PC-9 (cell line): ENCODE measurements at regions not wholly inside any gene's neighbourhood (a gene's known extent, or its start where the extent isn't known, plus 50 kb on each side); places are given as distances from the start of the nearest gene placed in this dataset.

Experiments used
- BruUV-seq: library from RNA; stranded (reverse); fragments of 400-500 nt; replicated peaks from 2 replicates; lab custom pipeline; 2021; lab: Mats Ljungman, UMichigan
- CTCF ChIA-PET: fragments of 300-600 bp; sonication (Branson Sonifier 250); formaldehyde crosslinking; loops from one replicate; lab custom pipeline; 2022; ENCODE audit warnings: antibody characterized with exemption; lab: Charles Lee
- POLR2A ChIA-PET: fragments of 300-600 bp; sonication (Branson Sonifier 250); formaldehyde crosslinking; loops from one replicate; lab custom pipeline; 2022; ENCODE audit warnings: antibody characterized with exemption; ENCODE audit not compliant: unreplicated experiment; lab: Charles Lee
- DNase-seq, 2 experiments: peaks; one replicate each; pipeline versions ENCODE4 v3.0.0 to v3.0.0-alpha.2; 2015 to 2022; ENCODE audit warnings: mixed read lengths in 1 of 2
- H2AFZ ChIP-seq: fragments of 200-600 bp; sonication (generic); 2 replicates; pipeline ENCODE4 v1.8.1; 2017; ENCODE audit warnings: antibody characterized with exemption
- H3F3A ChIP-seq: fragments of 200-600 bp; sonication (generic); 2 replicates; pipeline ENCODE4 v1.8.1; 2017; ENCODE audit warnings: antibody characterized with exemption, mild to moderate bottlenecking, low read depth; ENCODE audit not compliant: insufficient read depth
- H3K27ac ChIP-seq: fragments of 200-600 bp; sonication (generic); 2 replicates; pipeline ENCODE4 v1.6.1; 2016; ENCODE audit warnings: mixed run types
- H3K27me3 ChIP-seq: fragments of 200-600 bp; sonication (generic); 2 replicates; pipeline ENCODE4 v1.6.1; 2016; ENCODE audit warnings: low read depth, mixed run types; ENCODE audit not compliant: insufficient read depth
- H3K36me3 ChIP-seq: fragments of 200-600 bp; sonication (generic); 2 replicates; pipeline ENCODE4 v1.6.1; 2016; ENCODE audit warnings: low read depth, mixed run types
- H3K4me1 ChIP-seq: fragments of 200-600 bp; sonication (generic); replicated peaks from 2 replicates; pipeline ENCODE4 v1.6.1; 2016; ENCODE audit warnings: mixed run types; ENCODE audit not compliant: insufficient read depth
- H3K4me2 ChIP-seq: fragments of 200-600 bp; sonication (generic); 2 replicates; pipeline ENCODE4 v1.6.1; 2017; ENCODE audit warnings: mixed run types
- H3K4me3 ChIP-seq: fragments of 200-600 bp; sonication (generic); 2 replicates; pipeline ENCODE4 v1.6.1; 2016; ENCODE audit warnings: mixed run types
- H3K79me2 ChIP-seq: fragments of 200-600 bp; sonication (generic); 2 replicates; pipeline ENCODE4 v1.6.1; 2017; ENCODE audit warnings: low read depth, mixed run types
- H3K9me2 ChIP-seq: fragments of 200-600 bp; sonication (generic); 2 replicates; pipeline ENCODE4 v1.8.1; 2017; ENCODE audit warnings: mild to moderate bottlenecking; ENCODE audit not compliant: insufficient read depth
- H3K9me3 ChIP-seq: fragments of 200-600 bp; sonication (generic); 2 replicates; pipeline ENCODE4 v1.8.1; 2016; ENCODE audit warnings: low read depth; ENCODE audit not compliant: insufficient read depth
- H4K20me1 ChIP-seq: fragments of 200-600 bp; sonication (generic); 2 replicates; pipeline ENCODE4 v1.8.1; 2017; ENCODE audit not compliant: insufficient read depth
- EZH2 ChIP-seq: fragments of 200-600 bp; sonication (generic); IDR thresholded peaks from 2 replicates; pipeline ENCODE4 v1.8.0; 2017; ENCODE audit warnings: antibody characterized with exemption, low read depth
- intact Hi-C: fragments of 100-400 bp; cut with micrococcal nuclease; formaldehyde crosslinking; loops from one replicate; pipeline ENCODE4 v1.10.0; 2022; ENCODE audit not compliant: unreplicated experiment
- TF ChIP-seq, protein P1 (sequence below): fragments of 200-600 bp; sonication (generic); conservative IDR thresholded peaks from 2 replicates; pipeline ENCODE4 v1.6.1; 2017; ENCODE audit warnings: mixed run types, antibody characterized with exemption, mild to moderate bottlenecking, moderate library complexity

DNA sequence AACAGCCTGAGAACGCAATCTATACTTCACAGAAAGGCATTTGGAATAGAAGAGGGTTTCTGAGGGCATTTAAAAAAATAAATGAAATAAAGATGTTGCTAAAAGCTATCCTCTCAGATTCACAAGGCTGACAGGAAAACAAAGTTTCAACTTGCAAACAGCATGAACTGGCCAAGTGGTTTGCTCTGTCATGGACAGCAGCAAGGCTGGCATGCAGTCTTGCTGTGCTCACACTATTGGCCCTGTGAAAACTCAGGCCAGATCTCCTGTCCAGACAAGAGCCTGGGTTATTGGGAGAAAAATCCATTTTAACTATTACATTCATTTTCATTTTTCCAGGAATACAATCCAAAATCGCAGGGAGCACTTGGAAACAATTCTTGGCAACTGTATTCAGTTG lies 506.2 kb upstream of the SLC35B3 start:
- H4K20me1 ChIP-seq = no peaks in the 10 kb centered on the region
- H3K27me3 ChIP-seq = no peaks in the 10 kb centered on the region
- H3F3A ChIP-seq = no peaks in the 10 kb centered on the region
- POLR2A ChIA-PET = no interaction called here
- no peak for DNase-seq
- BruUV-seq = no TSS peak
- H3K79me2 ChIP-seq = no peaks in the 10 kb centered on the region
- H3K4me2 ChIP-seq = no peak overlapping the region
- H3K27ac ChIP-seq = no peak overlapping the region
- H3K4me3 ChIP-seq = no peak overlapping the region
- no peaks in the 10 kb centered on the region for H3K36me3 ChIP-seq
- H3K9me2 ChIP-seq = no peaks in the 10 kb centered on the region
- TF ChIP-seq EZH2 = no peak
- TF ChIP-seq, protein P1, sequence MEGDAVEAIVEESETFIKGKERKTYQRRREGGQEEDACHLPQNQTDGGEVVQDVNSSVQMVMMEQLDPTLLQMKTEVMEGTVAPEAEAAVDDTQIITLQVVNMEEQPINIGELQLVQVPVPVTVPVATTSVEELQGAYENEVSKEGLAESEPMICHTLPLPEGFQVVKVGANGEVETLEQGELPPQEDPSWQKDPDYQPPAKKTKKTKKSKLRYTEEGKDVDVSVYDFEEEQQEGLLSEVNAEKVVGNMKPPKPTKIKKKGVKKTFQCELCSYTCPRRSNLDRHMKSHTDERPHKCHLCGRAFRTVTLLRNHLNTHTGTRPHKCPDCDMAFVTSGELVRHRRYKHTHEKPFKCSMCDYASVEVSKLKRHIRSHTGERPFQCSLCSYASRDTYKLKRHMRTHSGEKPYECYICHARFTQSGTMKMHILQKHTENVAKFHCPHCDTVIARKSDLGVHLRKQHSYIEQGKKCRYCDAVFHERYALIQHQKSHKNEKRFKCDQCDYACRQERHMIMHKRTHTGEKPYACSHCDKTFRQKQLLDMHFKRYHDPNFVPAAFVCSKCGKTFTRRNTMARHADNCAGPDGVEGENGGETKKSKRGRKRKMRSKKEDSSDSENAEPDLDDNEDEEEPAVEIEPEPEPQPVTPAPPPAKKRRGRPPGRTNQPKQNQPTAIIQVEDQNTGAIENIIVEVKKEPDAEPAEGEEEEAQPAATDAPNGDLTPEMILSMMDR = no peak
- intact Hi-C loops = no loop called here
- H3K9me3 ChIP-seq = no peaks in the 10 kb centered on the region
- CTCF ChIA-PET = no interaction called here
- H2AFZ ChIP-seq = no peak overlapping the region
- H3K4me1 ChIP-seq = peaks cover 8% of the 10 kb centered on the region; the same call in 1 of the 2 replicates

DNA sequence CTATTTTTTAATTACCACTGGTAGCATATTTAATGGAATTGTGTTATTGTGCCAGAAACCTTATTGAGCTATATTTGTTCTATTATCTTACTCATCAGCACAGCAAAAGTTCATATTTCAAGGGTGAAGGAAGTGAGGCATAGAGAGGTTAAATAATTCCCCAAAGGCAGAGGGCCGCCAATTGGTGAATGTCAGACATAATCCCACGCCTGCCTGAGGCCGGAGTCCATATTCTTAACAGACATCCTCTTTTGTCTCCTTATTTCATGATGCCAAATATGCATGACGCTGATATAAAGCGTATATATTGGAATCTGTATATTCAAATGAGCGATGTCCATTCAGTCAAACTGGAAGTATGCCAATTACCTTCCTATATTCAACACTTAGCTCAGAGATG lies 505.0 kb upstream of the SLC35B3 start:
- BruUV-seq = no TSS peak
- H3K9me3 ChIP-seq = no peaks in the 10 kb centered on the region
- TF ChIP-seq, protein P1 = no peak
- TF ChIP-seq EZH2 = no peak
- H3K4me2 ChIP-seq = no peak overlapping the region
- H4K20me1 ChIP-seq = no peaks in the 10 kb centered on the region
- no peak overlapping the region for H3K4me3 ChIP-seq
- peaks cover 8% of the 10 kb centered on the region; the same call in 1 of the 2 replicates for H3K4me1 ChIP-seq
- intact Hi-C loops = no loop called here
- no peak overlapping the region for H3K27ac ChIP-seq
- ChIA-PET CTCF (no interaction called here), POLR2A (no interaction called here)
- H3K27me3 ChIP-seq = no peaks in the 10 kb centered on the region
- no peaks in the 10 kb centered on the region for H3K36me3 ChIP-seq
- no peaks in the 10 kb centered on the region for H3K79me2 ChIP-seq
- no peaks in the 10 kb centered on the region for H3K9me2 ChIP-seq
- DNase-seq = no peak
- H3F3A ChIP-seq = no peaks in the 10 kb centered on the region
- H2AFZ ChIP-seq = no peak overlapping the region

DNA sequence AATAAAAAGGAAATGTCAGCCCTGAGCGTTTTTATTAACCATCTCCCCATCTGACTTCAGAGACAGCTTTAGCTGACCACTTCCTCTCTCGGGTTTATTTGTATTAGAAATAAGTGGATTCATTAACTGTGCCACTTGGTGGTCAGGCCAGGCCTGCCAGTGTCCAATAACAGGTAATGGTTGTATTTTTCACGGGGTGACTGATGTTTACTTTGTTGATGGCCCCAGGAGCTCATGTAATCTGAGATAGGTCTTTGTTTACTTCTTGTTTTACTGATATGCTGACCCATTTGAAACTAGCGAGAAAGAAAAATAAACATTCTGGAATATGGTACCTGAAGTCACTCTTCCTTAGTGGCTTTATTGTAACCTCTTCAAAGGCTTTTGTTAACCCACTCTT lies 504.3 kb upstream of the SLC35B3 start:
- H3F3A ChIP-seq = no peaks in the 10 kb centered on the region
- H3K27me3 ChIP-seq = no peaks in the 10 kb centered on the region
- no peak overlapping the region for H3K4me3 ChIP-seq
- no peaks in the 10 kb centered on the region for H3K9me3 ChIP-seq
- H3K27ac ChIP-seq = no peak overlapping the region
- no peaks in the 10 kb centered on the region for H3K9me2 ChIP-seq
- peaks cover 8% of the 10 kb centered on the region; the same call in 1 of the 2 replicates for H3K4me1 ChIP-seq
- BruUV-seq = no TSS peak
- intact Hi-C loops = no loop called here
- ChIA-PET POLR2A (no interaction called here), CTCF (no interaction called here)
- H3K36me3 ChIP-seq = no peaks in the 10 kb centered on the region
- no peaks in the 10 kb centered on the region for H3K79me2 ChIP-seq
- no peak overlapping the region for H2AFZ ChIP-seq
- peak overlapping the region; percentile 19; the same call in 1 of the 2 replicates for H3K4me2 ChIP-seq
- DNase-seq = peak; percentile 41 to 49
- TF ChIP-seq, protein P1 = no peak
- no peak for TF ChIP-seq EZH2
- H4K20me1 ChIP-seq = no peaks in the 10 kb centered on the region
